Chondrocyte (in vitro differentiated cells): ENCODE measurements at regions not wholly inside any gene's neighbourhood (a gene's known extent, or its start where the extent isn't known, plus 50 kb on each side); places are given as distances from the start of the nearest gene placed in this dataset.
"Not testable (repeated sequence)": the region's sequence is repeated elsewhere in the genome, so short reads cannot be mapped to it uniquely, and the experiment has no call there.

Experiments used
- DNase-seq: peaks from one replicate; pipeline ENCODE4 v3.0.0; 2021; ENCODE audit warnings: mixed read lengths, low spot score
- H3K27ac Mint-ChIP-seq: one replicate; pipeline ENCODE4 v1.8.0; 2021; ENCODE audit warnings: mild to moderate bottlenecking, moderate library complexity, mixed read lengths; ENCODE audit not compliant: unreplicated experiment
- H3K27me3 Mint-ChIP-seq: 2 replicates; pipeline ENCODE4 v1.8.0; 2021; ENCODE audit warnings: low read depth, mixed read lengths
- H3K36me3 Mint-ChIP-seq: 2 replicates; pipeline ENCODE4 v1.8.0; 2021; ENCODE audit warnings: low read depth, mixed read lengths
- H3K4me1 Mint-ChIP-seq: 2 replicates; pipeline ENCODE4 v1.8.0; 2021; ENCODE audit warnings: low read depth, mild to moderate bottlenecking, mixed read lengths
- H3K4me3 Mint-ChIP-seq: one replicate; pipeline ENCODE4 v1.8.0; 2021; ENCODE audit warnings: mild to moderate bottlenecking, moderate library complexity, mixed read lengths; ENCODE audit not compliant: unreplicated experiment
- H3K9me3 Mint-ChIP-seq: 2 replicates; pipeline ENCODE4 v1.8.0; 2021; ENCODE audit warnings: low read depth, mixed read lengths
- TF ChIP-seq, protein P1 (sequence below): fragments of 200-600 bp; sonication (generic); IDR thresholded peaks from 2 replicates; pipeline ENCODE4 v1.5.0; 2021; ENCODE audit warnings: antibody characterized with exemption, mild to moderate bottlenecking, moderate library complexity

DNA sequence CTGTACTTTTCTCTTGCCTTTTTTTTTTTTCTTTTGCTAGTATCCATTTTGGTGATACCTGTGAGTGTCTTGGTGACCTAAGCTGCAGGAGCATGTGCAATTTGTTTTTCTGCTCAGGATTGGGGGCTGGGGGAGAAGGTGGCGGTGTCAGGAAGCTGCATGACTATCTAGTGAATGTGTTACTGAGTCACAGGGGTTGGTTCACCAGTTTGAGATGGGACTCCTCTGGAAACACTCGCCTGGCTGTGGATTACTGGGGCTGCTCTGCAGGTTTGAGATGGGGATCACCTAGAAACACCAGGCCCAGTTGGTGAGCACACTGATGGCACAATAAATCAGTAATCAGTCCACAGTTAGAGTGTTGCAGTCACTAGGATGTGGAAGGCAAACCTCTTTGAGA lies 447.9 kb downstream of the SPATA31D1 start:
- TF ChIP-seq, protein P1, sequence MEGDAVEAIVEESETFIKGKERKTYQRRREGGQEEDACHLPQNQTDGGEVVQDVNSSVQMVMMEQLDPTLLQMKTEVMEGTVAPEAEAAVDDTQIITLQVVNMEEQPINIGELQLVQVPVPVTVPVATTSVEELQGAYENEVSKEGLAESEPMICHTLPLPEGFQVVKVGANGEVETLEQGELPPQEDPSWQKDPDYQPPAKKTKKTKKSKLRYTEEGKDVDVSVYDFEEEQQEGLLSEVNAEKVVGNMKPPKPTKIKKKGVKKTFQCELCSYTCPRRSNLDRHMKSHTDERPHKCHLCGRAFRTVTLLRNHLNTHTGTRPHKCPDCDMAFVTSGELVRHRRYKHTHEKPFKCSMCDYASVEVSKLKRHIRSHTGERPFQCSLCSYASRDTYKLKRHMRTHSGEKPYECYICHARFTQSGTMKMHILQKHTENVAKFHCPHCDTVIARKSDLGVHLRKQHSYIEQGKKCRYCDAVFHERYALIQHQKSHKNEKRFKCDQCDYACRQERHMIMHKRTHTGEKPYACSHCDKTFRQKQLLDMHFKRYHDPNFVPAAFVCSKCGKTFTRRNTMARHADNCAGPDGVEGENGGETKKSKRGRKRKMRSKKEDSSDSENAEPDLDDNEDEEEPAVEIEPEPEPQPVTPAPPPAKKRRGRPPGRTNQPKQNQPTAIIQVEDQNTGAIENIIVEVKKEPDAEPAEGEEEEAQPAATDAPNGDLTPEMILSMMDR, result no peak
- peaks cover 32% of the 10 kb centered on the region for H3K9me3 Mint-ChIP-seq
- no peak overlapping the region for H3K4me3 Mint-ChIP-seq
- no peak for DNase-seq
- H3K27me3 Mint-ChIP-seq, result no peaks in the 10 kb centered on the region
- no peak overlapping the region for H3K27ac Mint-ChIP-seq
- no peaks in the 10 kb centered on the region for H3K4me1 Mint-ChIP-seq
- peaks cover 2% of the 10 kb centered on the region for H3K36me3 Mint-ChIP-seq

GRCh38 chr9:82437183-82437582 lies 448.6 kb downstream of the SPATA31D1 start:
- not testable (repeated sequence) for H3K4me1 Mint-ChIP-seq, DNase-seq, H3K4me3 Mint-ChIP-seq, H3K27me3 Mint-ChIP-seq, H3K36me3 Mint-ChIP-seq, H3K27ac Mint-ChIP-seq
- peaks cover 35% of the 10 kb centered on the region for H3K9me3 Mint-ChIP-seq

DNA sequence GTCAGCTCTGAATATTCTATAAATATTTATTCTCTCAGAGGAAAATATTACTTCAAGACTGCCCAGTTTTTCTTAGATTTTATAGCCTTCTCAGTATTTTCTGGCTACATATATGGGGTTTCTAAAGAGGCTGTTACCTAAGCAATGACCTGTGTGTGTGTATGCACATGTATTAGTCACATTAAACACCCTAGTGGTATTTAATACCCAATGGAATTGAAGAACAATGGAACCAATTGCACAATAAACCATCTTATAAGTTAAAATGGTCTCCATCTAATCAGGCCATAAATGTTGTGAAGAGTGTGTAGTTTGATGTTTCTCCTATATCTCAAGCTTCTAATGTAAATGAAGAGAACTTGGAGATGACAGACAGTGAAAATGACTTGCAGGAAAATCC lies 450.0 kb downstream of the SPATA31D1 start:
- TF ChIP-seq, protein P1, result no peak
- Mint-ChIP-seq H3K4me1 (no peaks in the 10 kb centered on the region), H3K36me3 (peaks cover 2% of the 10 kb centered on the region), H3K27me3 (no peaks in the 10 kb centered on the region), H3K27ac (no peak overlapping the region), H3K9me3 (peaks cover 41% of the 10 kb centered on the region), H3K4me3 (no peak overlapping the region)
- no peak for DNase-seq

DNA sequence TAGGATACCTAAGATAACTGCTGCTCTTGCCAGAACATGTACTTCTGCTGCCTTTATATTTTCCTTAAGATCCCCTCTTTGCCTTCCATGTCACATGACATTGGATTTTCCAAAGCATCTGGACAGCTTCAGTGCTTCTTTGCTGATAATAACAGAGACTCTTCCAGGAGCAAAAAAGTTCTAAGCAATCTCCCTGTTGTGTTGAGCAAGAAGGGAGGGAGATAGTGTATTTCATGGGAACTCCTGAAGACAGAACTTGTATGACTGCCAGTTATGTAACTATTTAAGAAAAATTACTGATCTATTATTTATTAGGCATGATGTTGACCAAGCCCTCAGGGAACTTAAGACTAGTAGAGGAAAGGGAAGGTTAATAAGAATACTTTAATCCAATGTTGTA lies 454.7 kb downstream of the SPATA31D1 start:
- Mint-ChIP-seq H3K4me3 (no peak overlapping the region), H3K9me3 (peaks cover 45% of the 10 kb centered on the region), H3K27ac (no peak overlapping the region), H3K4me1 (no peaks in the 10 kb centered on the region), H3K36me3 (peaks cover 5% of the 10 kb centered on the region), H3K27me3 (no peaks in the 10 kb centered on the region)
- TF ChIP-seq, protein P1, result no peak
- DNase-seq, result no peak

DNA sequence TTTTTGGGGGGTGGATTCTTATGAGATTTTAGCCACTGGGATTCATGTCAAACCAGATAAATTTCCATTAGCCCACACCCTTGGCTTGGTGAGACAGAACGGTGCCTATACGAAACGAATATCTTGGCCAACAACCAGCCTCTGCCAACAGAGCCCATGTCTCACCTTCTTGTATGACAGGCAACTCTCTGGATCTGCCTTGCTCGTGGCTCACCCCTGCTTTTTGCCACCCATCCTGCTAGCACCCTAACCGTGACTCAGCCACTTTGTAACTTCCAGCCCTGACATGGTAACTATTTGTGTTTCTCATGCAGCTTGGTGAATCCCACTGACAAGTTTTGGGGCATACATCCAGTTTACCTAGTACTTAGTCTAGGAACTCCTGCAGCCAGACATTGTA lies 457.0 kb downstream of the SPATA31D1 start:
- Mint-ChIP-seq H3K4me3 (no peak overlapping the region), H3K27me3 (no peaks in the 10 kb centered on the region), H3K27ac (no peak overlapping the region), H3K4me1 (no peaks in the 10 kb centered on the region), H3K36me3 (peaks cover 8% of the 10 kb centered on the region), H3K9me3 (peaks cover 46% of the 10 kb centered on the region)
- DNase-seq, result no peak
- TF ChIP-seq, protein P1, result no peak

GRCh38 chr9:82447343-82447742 lies 458.8 kb downstream of the SPATA31D1 start:
- Mint-ChIP-seq H3K9me3 (peaks cover 51% of the 10 kb centered on the region), H3K36me3 (peaks cover 8% of the 10 kb centered on the region), H3K4me1 (no peaks in the 10 kb centered on the region), H3K27me3 (no peaks in the 10 kb centered on the region), H3K4me3 (no peak overlapping the region), H3K27ac (no peak overlapping the region)
- no peak for DNase-seq
- TF ChIP-seq, protein P1, result no peak
